Activated B cell treated with CpG ODN at 0.5 μM for 24 hours (primary cell): ENCODE measurements at regions not wholly inside any gene's neighbourhood (a gene's known extent, or its start where the extent isn't known, plus 50 kb on each side); places are given as distances from the start of the nearest gene placed in this dataset.

Experiments
- ATAC-seq: fragments of 200-7000 bp; cut with Tn5 transposase; one replicate; pipeline ENCODE4 v1.10.0; 2021; ENCODE audit warnings: low read depth, mild to moderate bottlenecking, moderate library complexity
- CTCF ChIA-PET: fragments of 350-600 bp; sonication (Branson Sonifier 250); formaldehyde crosslinking; loops from one replicate; lab custom pipeline; 2021; ENCODE audit warnings: antibody characterized with exemption; lab: Charles Lee
- POLR2A ChIA-PET: fragments of 350-600 bp; sonication (Branson Sonifier 250); formaldehyde crosslinking; loops from one replicate; lab custom pipeline; 2021; ENCODE audit warnings: antibody characterized with exemption; lab: Charles Lee
- DNase-seq: peaks from one replicate; pipeline ENCODE4 v3.0.0; 2022
- H3K27ac Mint-ChIP-seq: one replicate; pipeline ENCODE4 v1.8.0; 2020; ENCODE audit warnings: mixed read lengths
- H3K27me3 Mint-ChIP-seq: one replicate; pipeline ENCODE4 v1.8.0; 2021; ENCODE audit warnings: mixed read lengths
- H3K36me3 Mint-ChIP-seq: one replicate; pipeline ENCODE4 v1.8.0; 2021; ENCODE audit warnings: low read depth, mixed read lengths
- H3K4me1 Mint-ChIP-seq: one replicate; pipeline ENCODE4 v1.8.0; 2021; ENCODE audit warnings: mixed read lengths
- H3K4me3 Mint-ChIP-seq: one replicate; pipeline ENCODE4 v1.8.0; 2020; ENCODE audit warnings: mild to moderate bottlenecking, mixed read lengths
- H3K9me3 Mint-ChIP-seq: one replicate; pipeline ENCODE4 v1.8.0; 2020; ENCODE audit warnings: mixed read lengths
- intact Hi-C: fragments of 100-400 bp; cut with micrococcal nuclease; formaldehyde crosslinking; loops from one replicate; pipeline ENCODE4 v1.15.1; 2024
- TF ChIP-seq, protein P1 (sequence below): fragments of 200-600 bp; IDR thresholded peaks from one replicate; pipeline ENCODE4 v1.8.0; 2022; ENCODE audit warnings: antibody characterized with exemption, mild to moderate bottlenecking

- TF ChIP-seq, protein P1, sequence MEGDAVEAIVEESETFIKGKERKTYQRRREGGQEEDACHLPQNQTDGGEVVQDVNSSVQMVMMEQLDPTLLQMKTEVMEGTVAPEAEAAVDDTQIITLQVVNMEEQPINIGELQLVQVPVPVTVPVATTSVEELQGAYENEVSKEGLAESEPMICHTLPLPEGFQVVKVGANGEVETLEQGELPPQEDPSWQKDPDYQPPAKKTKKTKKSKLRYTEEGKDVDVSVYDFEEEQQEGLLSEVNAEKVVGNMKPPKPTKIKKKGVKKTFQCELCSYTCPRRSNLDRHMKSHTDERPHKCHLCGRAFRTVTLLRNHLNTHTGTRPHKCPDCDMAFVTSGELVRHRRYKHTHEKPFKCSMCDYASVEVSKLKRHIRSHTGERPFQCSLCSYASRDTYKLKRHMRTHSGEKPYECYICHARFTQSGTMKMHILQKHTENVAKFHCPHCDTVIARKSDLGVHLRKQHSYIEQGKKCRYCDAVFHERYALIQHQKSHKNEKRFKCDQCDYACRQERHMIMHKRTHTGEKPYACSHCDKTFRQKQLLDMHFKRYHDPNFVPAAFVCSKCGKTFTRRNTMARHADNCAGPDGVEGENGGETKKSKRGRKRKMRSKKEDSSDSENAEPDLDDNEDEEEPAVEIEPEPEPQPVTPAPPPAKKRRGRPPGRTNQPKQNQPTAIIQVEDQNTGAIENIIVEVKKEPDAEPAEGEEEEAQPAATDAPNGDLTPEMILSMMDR: no peak
- ChIA-PET POLR2A (no interaction called here), CTCF (no interaction called here)
- ATAC-seq (no peak), DNase-seq (no peak)
- peaks cover 7% of the 10 kb centered on the region for H3K27me3 Mint-ChIP-seq
- H3K27ac Mint-ChIP-seq: no peak overlapping the region
- no peaks in the 10 kb centered on the region for H3K9me3 Mint-ChIP-seq
- intact Hi-C loops: no loop called here
- no peaks in the 10 kb centered on the region for H3K4me1 Mint-ChIP-seq
- no peaks in the 10 kb centered on the region for H3K36me3 Mint-ChIP-seq
- H3K4me3 Mint-ChIP-seq: no peak overlapping the region
These were observed 52.6 kb upstream of the OTX2 start for GRCh38 chr14:56862836-56863235.

GRCh38 chr14:56860441-56860840 is 50.2 kb upstream of the OTX2 start:
- no peaks in the 10 kb centered on the region for H3K9me3 Mint-ChIP-seq
- peaks cover 16% of the 10 kb centered on the region for H3K27me3 Mint-ChIP-seq
- POLR2A ChIA-PET: no interaction called here
- no peaks in the 10 kb centered on the region for H3K4me1 Mint-ChIP-seq
- no peak for ATAC-seq
- H3K27ac Mint-ChIP-seq: no peak overlapping the region
- DNase-seq: no peak
- CTCF ChIA-PET: no interaction called here
- intact Hi-C loops: no loop called here
- H3K36me3 Mint-ChIP-seq: no peaks in the 10 kb centered on the region
- H3K4me3 Mint-ChIP-seq: no peak overlapping the region
- TF ChIP-seq, protein P1: no peak
